OCI-LY3 (cell line): ENCODE measurements at regions not wholly inside any gene's neighbourhood (a gene's known extent, or its start where the extent isn't known, plus 50 kb on each side); places are given as distances from the start of the nearest gene placed in this dataset.

Experiments used
- H2AFZ ChIP-seq: fragments of 200-600, 300-600 bp; shearing (Covaris generic); 2 replicates; pipeline ENCODE4 v1.6.0; 2014; ENCODE audit warnings: antibody characterized with exemption, low read depth, low read length
- H3K27ac ChIP-seq: fragments of 200-600, 300-600 bp; sonication (generic); 2 replicates; pipeline ENCODE4 v1.5.1; 2014; ENCODE audit warnings: mild to moderate bottlenecking, low read length, moderate library complexity, mixed read lengths
- H3K27me3 ChIP-seq: fragments of 200-600, 300-600 bp; sonication (generic); 2 replicates; pipeline ENCODE4 v1.6.1; 2014; ENCODE audit warnings: low read depth, low read length, mixed read lengths
- H3K36me3 ChIP-seq: fragments of 200-600, 300-600 bp; sonication (generic); replicated peaks from 2 replicates; pipeline ENCODE3; 2014; ENCODE audit warnings: low read depth, low read length, mixed read lengths
- H3K4me1 ChIP-seq: fragments of 300-600, 200-600 bp; sonication (generic); 2 replicates; pipeline ENCODE4 v1.6.1; 2014; ENCODE audit warnings: low read length, mixed read lengths
- H3K4me2 ChIP-seq: fragments of 200-600, 300-600 bp; sonication (generic); 2 replicates; pipeline ENCODE4 v1.6.1; 2014; ENCODE audit warnings: low read length, mixed read lengths
- H3K4me3 ChIP-seq: fragments of 300-600, 200-600 bp; sonication (generic); 2 replicates; pipeline ENCODE4 v1.5.1; 2014; ENCODE audit warnings: antibody characterized with exemption, mild to moderate bottlenecking, low read length, moderate library complexity
- H3K79me2 ChIP-seq: fragments of 300-600, 200-600 bp; shearing (Covaris generic); 2 replicates; pipeline ENCODE4 v1.6.1; 2014; ENCODE audit warnings: mild to moderate bottlenecking, low read length, mixed read lengths
- H3K9ac ChIP-seq: fragments of 300-600, 200-600 bp; shearing (Covaris generic); 2 replicates; pipeline ENCODE4 v1.6.0; 2014; ENCODE audit warnings: mild to moderate bottlenecking, low read length, moderate library complexity
- H3K9me3 ChIP-seq: fragments of 200-600, 300-600 bp; shearing (Covaris generic); 2 replicates; pipeline ENCODE4 v1.6.1; 2014; ENCODE audit warnings: low read length, mixed read lengths; ENCODE audit not compliant: insufficient read depth
- H4K20me1 ChIP-seq: fragments of 200-600, 300-600 bp; sonication (generic); 2 replicates; pipeline ENCODE4 v1.6.1; 2016; ENCODE audit warnings: low read length, mixed read lengths; ENCODE audit not compliant: insufficient read depth
- EZH2phosphoT487 ChIP-seq: fragments of 200-600 bp; shearing (Covaris generic); IDR thresholded peaks from 2 replicates; pipeline ENCODE4 v1.6.1; 2018; ENCODE audit warnings: antibody characterized with exemption, mixed run types, low read depth
- TF ChIP-seq, protein P1 (sequence below): fragments of 200-600, 300-600 bp; sonication (generic); IDR thresholded peaks from 2 replicates; pipeline ENCODE4 v1.5.1; 2014; ENCODE audit warnings: antibody characterized with exemption, low read length, low read depth

DNA sequence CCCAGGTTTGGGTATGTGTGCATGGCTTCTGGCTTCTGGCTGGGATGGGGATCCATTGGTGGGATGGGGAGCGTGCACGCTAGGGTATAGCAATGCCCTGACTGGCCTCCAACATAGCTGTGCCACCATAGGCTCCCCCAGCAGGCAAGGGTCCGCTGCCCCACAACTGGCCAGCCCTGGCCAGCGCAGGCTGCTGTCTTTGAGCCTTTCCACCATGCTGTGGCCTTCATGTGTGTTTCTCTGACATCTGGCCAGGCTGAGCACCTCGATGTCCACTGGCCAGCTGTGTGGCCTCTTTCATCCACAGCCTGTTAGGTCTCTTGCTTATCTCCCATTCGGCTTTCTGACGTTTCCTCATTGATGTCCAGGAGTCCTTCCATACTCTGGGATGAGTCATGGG, 231.3 kb downstream of the NDUFA10 start:
- H4K20me1 ChIP-seq = no peaks in the 10 kb centered on the region
- no peaks in the 10 kb centered on the region for H3K9me3 ChIP-seq
- no peaks in the 10 kb centered on the region for H3K4me1 ChIP-seq
- no peaks in the 10 kb centered on the region for H3K79me2 ChIP-seq
- H3K4me3 ChIP-seq = no peak overlapping the region
- no peaks in the 10 kb centered on the region for H3K27me3 ChIP-seq
- H3K9ac ChIP-seq = no peak overlapping the region
- TF ChIP-seq, protein P1, sequence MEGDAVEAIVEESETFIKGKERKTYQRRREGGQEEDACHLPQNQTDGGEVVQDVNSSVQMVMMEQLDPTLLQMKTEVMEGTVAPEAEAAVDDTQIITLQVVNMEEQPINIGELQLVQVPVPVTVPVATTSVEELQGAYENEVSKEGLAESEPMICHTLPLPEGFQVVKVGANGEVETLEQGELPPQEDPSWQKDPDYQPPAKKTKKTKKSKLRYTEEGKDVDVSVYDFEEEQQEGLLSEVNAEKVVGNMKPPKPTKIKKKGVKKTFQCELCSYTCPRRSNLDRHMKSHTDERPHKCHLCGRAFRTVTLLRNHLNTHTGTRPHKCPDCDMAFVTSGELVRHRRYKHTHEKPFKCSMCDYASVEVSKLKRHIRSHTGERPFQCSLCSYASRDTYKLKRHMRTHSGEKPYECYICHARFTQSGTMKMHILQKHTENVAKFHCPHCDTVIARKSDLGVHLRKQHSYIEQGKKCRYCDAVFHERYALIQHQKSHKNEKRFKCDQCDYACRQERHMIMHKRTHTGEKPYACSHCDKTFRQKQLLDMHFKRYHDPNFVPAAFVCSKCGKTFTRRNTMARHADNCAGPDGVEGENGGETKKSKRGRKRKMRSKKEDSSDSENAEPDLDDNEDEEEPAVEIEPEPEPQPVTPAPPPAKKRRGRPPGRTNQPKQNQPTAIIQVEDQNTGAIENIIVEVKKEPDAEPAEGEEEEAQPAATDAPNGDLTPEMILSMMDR = no peak
- TF ChIP-seq EZH2phosphoT487 = no peak
- no peak overlapping the region for H3K27ac ChIP-seq
- H3K36me3 ChIP-seq = no peaks in the 10 kb centered on the region
- no peak overlapping the region for H2AFZ ChIP-seq
- no peak overlapping the region for H3K4me2 ChIP-seq

GRCh38 chr2:239793086-239793485, 232.1 kb downstream of the NDUFA10 start:
- Histone ChIP-seq H3K4me1 (no peaks in the 10 kb centered on the region), H4K20me1 (no peaks in the 10 kb centered on the region), H3K4me2 (no peak overlapping the region), H3K4me3 (no peak overlapping the region), H3K27me3 (no peaks in the 10 kb centered on the region), H3K9ac (no peak overlapping the region), H3K79me2 (no peaks in the 10 kb centered on the region), H2AFZ (no peak overlapping the region), H3K27ac (no peak overlapping the region), H3K36me3 (no peaks in the 10 kb centered on the region), H3K9me3 (no peaks in the 10 kb centered on the region)
- TF ChIP-seq, protein P1 = no peak
- no peak for TF ChIP-seq EZH2phosphoT487

GRCh38 chr2:239792405-239793084, 232.6 kb downstream of the NDUFA10 start:
- no peaks in the 10 kb centered on the region for H3K36me3 ChIP-seq
- no peak overlapping the region for H3K4me2 ChIP-seq
- no peak for TF ChIP-seq EZH2phosphoT487
- TF ChIP-seq, protein P1 = no peak
- no peaks in the 10 kb centered on the region for H3K79me2 ChIP-seq
- H3K4me3 ChIP-seq = no peak overlapping the region
- no peaks in the 10 kb centered on the region for H3K4me1 ChIP-seq
- no peak overlapping the region for H3K9ac ChIP-seq
- H2AFZ ChIP-seq = no peak overlapping the region
- no peaks in the 10 kb centered on the region for H3K27me3 ChIP-seq
- no peaks in the 10 kb centered on the region for H4K20me1 ChIP-seq
- H3K27ac ChIP-seq = no peak overlapping the region
- H3K9me3 ChIP-seq = no peaks in the 10 kb centered on the region

DNA sequence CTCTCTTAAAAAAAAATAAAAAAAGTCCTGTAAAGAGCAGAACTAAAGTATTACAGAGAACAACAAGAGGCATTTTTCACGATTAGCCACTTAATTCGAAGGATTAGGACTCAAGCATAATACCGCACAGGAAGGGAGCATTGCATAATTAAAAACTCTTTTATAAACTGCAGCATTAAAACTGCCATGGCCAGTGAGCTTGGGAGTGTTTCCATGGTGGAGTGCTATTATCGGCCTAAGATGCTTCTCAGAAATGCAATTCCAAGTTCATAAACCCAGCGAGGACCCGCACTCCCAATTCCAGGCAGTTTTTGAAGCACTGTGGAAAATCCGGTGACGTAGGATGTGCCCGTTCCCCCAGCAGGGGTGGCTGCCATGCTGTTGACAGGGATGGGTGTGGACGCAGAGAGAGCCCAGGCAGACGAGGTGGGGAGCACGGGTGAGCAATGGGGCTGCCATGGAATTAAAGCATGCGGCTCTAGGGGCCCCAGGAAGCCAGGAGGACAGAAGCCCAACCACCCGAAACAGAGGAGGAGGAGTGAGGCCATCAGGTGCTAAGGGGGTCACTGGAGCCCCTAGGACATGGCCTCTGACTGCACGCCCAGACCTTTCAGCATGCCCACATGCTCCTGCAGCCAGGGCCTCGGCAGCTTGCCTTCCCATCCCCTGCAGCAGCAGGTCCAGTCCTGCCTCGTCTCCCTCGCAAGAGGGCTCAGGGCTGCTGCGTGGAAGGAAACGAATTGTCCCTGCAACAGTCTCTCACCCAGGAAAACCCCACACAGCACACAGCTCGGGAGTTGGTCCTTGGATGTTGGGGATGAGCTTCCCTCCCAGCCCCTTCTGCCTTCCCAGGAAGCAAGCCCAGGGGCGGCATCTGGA, 233.4 kb downstream of the NDUFA10 start:
- Histone ChIP-seq H3K27ac (no peak overlapping the region), H3K9me3 (no peaks in the 10 kb centered on the region), H4K20me1 (no peaks in the 10 kb centered on the region), H3K4me3 (no peak overlapping the region), H2AFZ (no peak overlapping the region), H3K79me2 (no peaks in the 10 kb centered on the region), H3K9ac (no peak overlapping the region), H3K27me3 (no peaks in the 10 kb centered on the region), H3K4me1 (no peaks in the 10 kb centered on the region), H3K36me3 (no peaks in the 10 kb centered on the region), H3K4me2 (no peak overlapping the region)
- TF ChIP-seq, protein P1 = no peak
- TF ChIP-seq EZH2phosphoT487 = no peak
